H9 (cell line): ENCODE measurements at regions not wholly inside any gene's neighbourhood (a gene's known extent, or its start where the extent isn't known, plus 50 kb on each side); places are given as distances from the start of the nearest gene placed in this dataset.

ENCODE experiments used
- DNase-seq: peaks from one replicate; pipeline ENCODE4 v3.0.0-alpha.2; 2017
- H2AFZ ChIP-seq: one replicate; pipeline ENCODE4 v1.6.1; 2013; ENCODE audit warnings: mild to moderate bottlenecking, low read length, control low read depth, moderate library complexity
- H2AK5ac ChIP-seq: 2 replicates; pipeline ENCODE4 v1.6.1; 2013; ENCODE audit warnings: low read length, control low read depth, mixed read lengths; ENCODE audit not compliant: insufficient read length
- H2BK120ac ChIP-seq: one replicate; pipeline ENCODE4 v1.6.1; 2013; ENCODE audit warnings: low read depth, mild to moderate bottlenecking, low read length, control low read depth, inconsistent platforms; ENCODE audit not compliant: poor library complexity, severe bottlenecking
- H2BK12ac ChIP-seq: 2 replicates; pipeline ENCODE4 v1.6.1; 2013; ENCODE audit warnings: low read length, control low read depth, mixed read lengths, low read depth; ENCODE audit not compliant: insufficient read length
- H2BK15ac ChIP-seq: 2 replicates; pipeline ENCODE4 v1.6.1; 2013; ENCODE audit warnings: low read depth, low read length, control low read depth
- H2BK20ac ChIP-seq: one replicate; pipeline ENCODE4 v1.6.1; 2013; ENCODE audit warnings: low read depth, mild to moderate bottlenecking, low read length, control low read depth, inconsistent platforms; ENCODE audit not compliant: poor library complexity, severe bottlenecking
- H2BK5ac ChIP-seq: 2 replicates; pipeline ENCODE4 v1.6.1; 2013; ENCODE audit warnings: low read length, control low read depth, mixed read lengths; ENCODE audit not compliant: insufficient read length
- H3K14ac ChIP-seq: 2 replicates; pipeline ENCODE4 v1.6.1; 2013; ENCODE audit warnings: low read length, control low read depth; ENCODE audit not compliant: insufficient read depth
- H3K18ac ChIP-seq: 2 replicates; pipeline ENCODE4 v1.6.1; 2013; ENCODE audit warnings: low read depth, mild to moderate bottlenecking, mixed read lengths, low read length, control low read depth; ENCODE audit not compliant: insufficient read length
- H3K23ac ChIP-seq: 2 replicates; pipeline ENCODE4 v1.6.1; 2013; ENCODE audit warnings: low read length, control low read depth, mixed read lengths, low read depth; ENCODE audit not compliant: insufficient read length
- H3K23me2 ChIP-seq: 2 replicates; pipeline ENCODE4 v1.6.1; 2013; ENCODE audit warnings: low read depth, mild to moderate bottlenecking, mixed read lengths, low read length, control low read depth; ENCODE audit not compliant: insufficient read length, poor library complexity, severe bottlenecking
- H3K27ac ChIP-seq: 2 replicates; pipeline ENCODE4 v1.5.1; 2013; ENCODE audit warnings: low read length, control low read depth, mixed read lengths, low read depth; ENCODE audit not compliant: insufficient read length
- H3K27me3 ChIP-seq: 2 replicates; pipeline ENCODE4 v1.6.1; 2013; ENCODE audit warnings: low read length, control low read depth, inconsistent platforms; ENCODE audit not compliant: insufficient read depth
- H3K4ac ChIP-seq: 2 replicates; pipeline ENCODE4 v1.6.1; 2013; ENCODE audit warnings: low read depth, mild to moderate bottlenecking, control low read depth, inconsistent platforms, low read length, moderate library complexity
- H3K4me1 ChIP-seq: 2 replicates; pipeline ENCODE4 v1.6.1; 2013; ENCODE audit warnings: low read length, control low read depth, inconsistent platforms; ENCODE audit not compliant: insufficient read depth
- H3K4me2 ChIP-seq: 2 replicates; pipeline ENCODE4 v1.6.1; 2013; ENCODE audit warnings: low read length, control low read depth, mixed read lengths; ENCODE audit not compliant: insufficient read length, insufficient read depth
- H3K56ac ChIP-seq: 2 replicates; pipeline ENCODE4 v1.6.1; 2013; ENCODE audit warnings: low read depth, mild to moderate bottlenecking, mixed read lengths, low read length, control low read depth; ENCODE audit not compliant: insufficient read length
- H3K79me1 ChIP-seq: 2 replicates; pipeline ENCODE4 v1.6.1; 2013; ENCODE audit warnings: low read depth, mild to moderate bottlenecking, moderate library complexity, low read length, control low read depth, inconsistent platforms; ENCODE audit not compliant: insufficient read depth, poor library complexity, severe bottlenecking
- H3K79me2 ChIP-seq: 2 replicates; pipeline ENCODE4 v1.6.1; 2013; ENCODE audit warnings: low read length, control low read depth, inconsistent platforms; ENCODE audit not compliant: insufficient read depth
- H3K9ac ChIP-seq: 2 replicates; pipeline ENCODE4 v1.6.1; 2013; ENCODE audit warnings: low read length, control low read depth, mixed read lengths; ENCODE audit not compliant: insufficient read length; ENCODE audit errors: extremely low read depth
- H3K9me3 ChIP-seq: one replicate; pipeline ENCODE4 v1.6.1; 2013; ENCODE audit warnings: low read depth, low read length, inconsistent platforms; ENCODE audit not compliant: control insufficient read depth
- H3T11ph ChIP-seq: one replicate; pipeline ENCODE4 v1.6.1; 2013; ENCODE audit warnings: mild to moderate bottlenecking, low read length, control low read depth, inconsistent platforms
- H4K20me1 ChIP-seq: one replicate; pipeline ENCODE4 v1.6.1; 2013; ENCODE audit not compliant: control insufficient read depth, insufficient read length, insufficient read depth
- H4K5ac ChIP-seq: 2 replicates; pipeline ENCODE4 v1.6.1; 2013; ENCODE audit warnings: low read depth, mild to moderate bottlenecking, mixed read lengths, low read length, control low read depth; ENCODE audit not compliant: insufficient read length
- H4K8ac ChIP-seq: replicated peaks from 2 replicates; pipeline ENCODE4 v1.6.1; 2013; ENCODE audit warnings: low read length, control low read depth, mixed read lengths, low read depth; ENCODE audit not compliant: insufficient read length
- H4K91ac ChIP-seq: 2 replicates; pipeline ENCODE4 v1.6.1; 2013; ENCODE audit warnings: low read depth, mild to moderate bottlenecking, moderate library complexity, mixed read lengths, low read length, control low read depth; ENCODE audit not compliant: insufficient read length
- H3K27ac Mint-ChIP-seq, 3 experiments: 2 replicates in 2 of 3; 3 replicates in 1 of 3; pipeline ENCODE4 v1.8.0; 2020 to 2021; ENCODE audit warnings: mixed read lengths in 3 of 3, mild to moderate bottlenecking in 1 of 3, moderate library complexity in 1 of 3
- H3K27me3 Mint-ChIP-seq: 2 replicates; pipeline ENCODE4 v1.8.0; 2021; ENCODE audit warnings: low read depth, mild to moderate bottlenecking, moderate library complexity, mixed read lengths
- H3K36me3 Mint-ChIP-seq, 3 experiments: 2 replicates in 2 of 3; 3 replicates in 1 of 3; pipeline ENCODE4 v1.8.0; 2020 to 2021; ENCODE audit warnings: low read depth in 3 of 3, mixed read lengths in 3 of 3; ENCODE audit not compliant: insufficient read depth in 1 of 3
- H3K4me1 Mint-ChIP-seq, 2 experiments: 2 replicates each; pipeline ENCODE4 v1.8.0; 2020; ENCODE audit warnings: mixed read lengths in 2 of 2
- H3K4me3 Mint-ChIP-seq, 2 experiments: 2 replicates in 1 of 2; 3 replicates in 1 of 2; pipeline ENCODE4 v1.8.0; 2020 to 2021; ENCODE audit warnings: mild to moderate bottlenecking in 2 of 2, mixed read lengths in 2 of 2, moderate library complexity in 1 of 2
- H3K9me3 Mint-ChIP-seq, 2 experiments: 2 replicates in 1 of 2; 3 replicates in 1 of 2; pipeline ENCODE4 v1.8.0; 2020; ENCODE audit warnings: mild to moderate bottlenecking in 2 of 2, mixed read lengths in 2 of 2, moderate library complexity in 1 of 2
- WGBS: extraction: QIAGEN DNeasy Blood & Tissue Kit; methylation state at CpG from one replicate; pipeline ENCODE4 v1.1.7; 2013; ENCODE audit warnings: missing lambda C conversion rate, low lambda C conversion rate, mixed read lengths; ENCODE audit not compliant: insufficient read length; ENCODE audit errors: extremely low coverage; 5-methylcytosine and 5-hydroxymethylcytosine counted together
- TF ChIP-seq, protein P1 (sequence below): fragments of 200-600 bp; sonication (generic); conservative IDR thresholded peaks from 3 replicates; pipeline ENCODE4 v1.8.0; 2021; ENCODE audit warnings: antibody characterized with exemption, mild to moderate bottlenecking

DNA sequence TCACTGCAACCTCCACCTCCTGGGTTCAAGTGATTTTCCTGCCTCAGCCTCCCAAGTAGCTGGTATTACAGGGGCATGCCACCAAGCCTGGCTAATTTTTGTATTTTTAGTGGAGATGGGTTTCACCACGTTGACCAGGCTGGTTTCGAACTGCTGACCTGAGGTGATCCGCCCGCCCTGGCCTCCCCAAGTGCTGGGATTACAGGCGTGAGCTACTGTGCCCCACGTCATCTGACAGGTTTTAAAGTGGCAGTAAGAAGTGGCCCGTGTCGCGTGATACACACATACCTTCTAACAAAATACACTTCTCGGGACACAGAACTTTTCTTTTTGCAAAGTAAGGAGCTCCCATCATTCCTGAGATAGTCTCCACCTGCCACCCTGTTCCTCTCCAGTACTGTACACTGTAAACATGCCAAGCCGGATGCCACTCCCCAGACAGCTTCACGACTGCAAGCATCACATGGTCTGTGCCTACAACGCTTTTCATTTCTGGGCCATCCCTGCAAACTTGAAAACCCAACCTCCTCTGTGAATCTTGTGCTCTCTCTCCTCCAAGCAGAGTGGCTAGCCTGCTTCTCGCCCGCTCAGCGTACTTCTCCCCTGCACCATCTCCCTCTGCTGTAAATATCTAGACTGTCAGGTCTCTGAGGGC, 256.3 kb upstream of the KLF14 start:
- Histone ChIP-seq H3T11ph (no peak overlapping the region), H3K4me2 (no peak overlapping the region), H2BK5ac (no peak overlapping the region), H2BK12ac (no peak overlapping the region), H3K4ac (no peak overlapping the region), H4K8ac (no peak overlapping the region), H3K23ac (no peak overlapping the region), H3K27ac (no peak overlapping the region), H3K9me3 (no peaks in the 10 kb centered on the region), H4K20me1 (no peaks in the 10 kb centered on the region), H3K9ac (no peak overlapping the region), H3K56ac (no peak overlapping the region), H3K79me1 (no peaks in the 10 kb centered on the region), H3K18ac (no peak overlapping the region), H2AK5ac (no peak overlapping the region), H3K4me1 (no peaks in the 10 kb centered on the region), H3K23me2 (no peaks in the 10 kb centered on the region), H4K91ac (no peak overlapping the region), H2BK15ac (no peak overlapping the region), H2BK20ac (no peak overlapping the region), H2AFZ (no peak overlapping the region), H2BK120ac (no peak overlapping the region), H4K5ac (no peak overlapping the region), H3K27me3 (no peaks in the 10 kb centered on the region), H3K14ac (no peak overlapping the region; the same call in 1 of the 2 replicates), H3K79me2 (no peaks in the 10 kb centered on the region)
- H3K36me3 Mint-ChIP-seq: no peaks in the 10 kb centered on the region
- H3K4me1 Mint-ChIP-seq: peaks cover 13 to 20% of the 10 kb centered on the region in 2 experiments
- WGBS: no CpG with 5 or more reads among the region's 16 CpGs
- no peak overlapping the region for H3K27ac Mint-ChIP-seq
- TF ChIP-seq, protein P1, sequence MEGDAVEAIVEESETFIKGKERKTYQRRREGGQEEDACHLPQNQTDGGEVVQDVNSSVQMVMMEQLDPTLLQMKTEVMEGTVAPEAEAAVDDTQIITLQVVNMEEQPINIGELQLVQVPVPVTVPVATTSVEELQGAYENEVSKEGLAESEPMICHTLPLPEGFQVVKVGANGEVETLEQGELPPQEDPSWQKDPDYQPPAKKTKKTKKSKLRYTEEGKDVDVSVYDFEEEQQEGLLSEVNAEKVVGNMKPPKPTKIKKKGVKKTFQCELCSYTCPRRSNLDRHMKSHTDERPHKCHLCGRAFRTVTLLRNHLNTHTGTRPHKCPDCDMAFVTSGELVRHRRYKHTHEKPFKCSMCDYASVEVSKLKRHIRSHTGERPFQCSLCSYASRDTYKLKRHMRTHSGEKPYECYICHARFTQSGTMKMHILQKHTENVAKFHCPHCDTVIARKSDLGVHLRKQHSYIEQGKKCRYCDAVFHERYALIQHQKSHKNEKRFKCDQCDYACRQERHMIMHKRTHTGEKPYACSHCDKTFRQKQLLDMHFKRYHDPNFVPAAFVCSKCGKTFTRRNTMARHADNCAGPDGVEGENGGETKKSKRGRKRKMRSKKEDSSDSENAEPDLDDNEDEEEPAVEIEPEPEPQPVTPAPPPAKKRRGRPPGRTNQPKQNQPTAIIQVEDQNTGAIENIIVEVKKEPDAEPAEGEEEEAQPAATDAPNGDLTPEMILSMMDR: no peak
- H3K4me3 Mint-ChIP-seq: no peak overlapping the region
- no peaks in the 10 kb centered on the region for H3K9me3 Mint-ChIP-seq
- H3K27me3 Mint-ChIP-seq: no peaks in the 10 kb centered on the region
- DNase-seq: no peak
